NCI-H2227 (cell line): ENCODE measurements at regions not wholly inside any gene's neighbourhood (a gene's known extent, or its start where the extent isn't known, plus 50 kb on each side); places are given as distances from the start of the nearest gene placed in this dataset.

Experiments used
- DNase-seq: peaks from one replicate; lab custom pipeline; 2025; ENCODE audit not compliant: unreplicated experiment; lab: John Stamatoyannopoulos, UW

DNA sequence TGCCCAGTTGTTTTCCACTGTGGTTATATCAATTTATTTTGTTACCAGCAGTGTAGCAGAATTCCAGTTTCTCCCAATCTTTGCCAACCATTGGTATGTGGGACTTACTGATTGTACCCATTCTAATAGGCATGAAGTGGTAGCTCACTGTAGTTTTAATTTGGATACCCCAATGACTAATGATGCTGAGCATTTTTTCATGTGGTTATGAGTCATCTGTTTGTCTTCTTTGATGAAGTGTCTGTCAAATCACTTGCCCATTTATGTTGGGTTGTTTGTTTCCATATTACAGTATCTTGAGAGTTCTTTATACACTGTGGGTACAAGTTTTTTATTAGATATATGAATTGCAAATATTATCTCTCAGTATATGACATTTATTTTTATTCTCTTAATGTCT is 644.3 kb downstream of the NR2F2 start:
- DNase-seq: no peak

DNA sequence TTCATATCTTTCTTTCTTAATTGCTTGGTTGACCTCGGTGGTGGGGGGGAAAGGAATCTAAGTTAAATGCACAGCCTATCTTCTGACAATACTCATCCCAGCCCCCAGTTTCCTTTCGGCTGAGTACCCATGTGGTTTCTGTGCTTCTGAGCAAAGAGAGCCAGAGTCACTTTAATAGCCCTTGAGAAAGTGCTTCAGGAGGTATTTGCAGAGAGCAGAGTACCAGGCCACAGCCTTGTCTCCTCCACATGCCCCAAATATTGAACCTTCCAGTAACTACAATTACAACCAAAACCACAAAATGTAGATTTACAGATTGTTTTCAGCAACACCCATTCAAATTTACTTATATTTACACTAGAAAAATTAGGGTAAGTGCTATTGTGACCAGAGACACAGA is 647.4 kb downstream of the NR2F2 start:
- DNase-seq: no peak

DNA sequence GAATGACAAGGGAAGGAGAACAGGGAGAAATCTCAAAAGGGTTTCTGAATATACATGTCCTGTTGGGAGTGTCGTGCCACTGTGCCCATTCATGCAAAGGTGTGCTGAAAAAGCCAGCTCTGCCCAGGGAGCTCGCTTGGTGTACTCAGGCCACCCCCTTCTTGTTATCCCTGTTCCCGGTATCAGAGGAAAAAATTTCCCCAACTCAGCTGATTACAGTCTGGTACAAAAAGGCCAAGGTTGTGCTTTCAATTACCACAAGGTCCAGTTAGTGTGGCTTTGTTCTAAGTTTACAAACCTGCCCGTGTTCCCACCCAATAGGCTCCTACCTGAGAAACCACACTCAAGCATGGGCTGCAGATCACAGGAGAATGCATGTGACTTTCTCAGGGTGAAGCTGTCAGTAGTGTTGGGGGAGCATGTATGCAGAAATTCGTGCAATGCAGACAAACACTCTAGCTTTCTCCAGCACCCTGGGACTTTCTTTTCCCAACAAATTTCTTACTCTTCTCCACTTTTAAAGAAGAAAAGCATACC is 648.5 kb downstream of the NR2F2 start:
- no peak for DNase-seq

DNA sequence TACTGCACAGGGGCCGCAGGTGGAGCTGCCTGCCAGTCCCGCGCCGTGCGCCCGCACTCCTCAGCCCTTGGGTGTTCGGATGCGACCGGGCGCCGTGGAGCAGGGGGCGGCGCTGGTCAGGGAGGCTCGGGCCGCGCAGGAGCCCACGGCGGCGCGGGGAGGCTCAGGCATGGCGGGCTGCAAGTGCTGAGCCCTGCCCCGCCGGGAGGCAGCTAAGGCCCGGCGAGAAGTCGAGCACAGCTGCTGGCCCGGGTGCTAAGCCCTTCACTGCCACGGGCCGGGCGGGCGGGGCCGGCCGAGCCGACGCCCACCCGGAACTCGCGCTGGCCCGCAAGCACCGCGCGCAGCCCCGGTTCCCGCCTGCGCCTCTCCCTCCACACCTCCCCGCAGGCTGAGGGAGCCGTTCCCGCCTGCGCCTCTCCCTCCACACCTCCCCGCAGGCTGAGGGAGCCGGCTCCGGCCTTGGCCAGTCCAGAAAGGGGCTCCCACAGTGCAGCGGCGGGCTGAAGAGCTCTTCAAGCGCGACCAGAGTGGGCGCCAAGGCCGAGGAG is 653.7 kb downstream of the NR2F2 start:
- DNase-seq: peak; percentile 43

DNA sequence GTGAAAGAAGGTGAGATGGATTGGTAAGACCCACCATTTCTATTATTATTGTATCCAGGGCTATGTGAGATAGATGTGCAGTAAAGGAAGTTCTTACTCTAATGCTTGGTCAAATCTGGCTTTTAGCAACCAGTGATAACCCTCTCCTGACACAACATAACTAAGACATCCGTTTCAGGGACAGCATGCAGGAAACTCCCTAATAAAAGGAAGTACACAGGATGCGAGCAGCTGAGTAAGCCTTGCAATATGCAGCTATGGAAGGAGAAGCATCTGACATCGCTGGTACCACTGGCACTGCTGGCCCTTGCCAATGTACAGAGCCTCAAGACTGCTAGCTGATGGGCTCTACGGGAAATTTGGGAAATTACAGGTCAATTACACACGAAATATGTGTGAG is 662.3 kb downstream of the NR2F2 start:
- no peak for DNase-seq

DNA sequence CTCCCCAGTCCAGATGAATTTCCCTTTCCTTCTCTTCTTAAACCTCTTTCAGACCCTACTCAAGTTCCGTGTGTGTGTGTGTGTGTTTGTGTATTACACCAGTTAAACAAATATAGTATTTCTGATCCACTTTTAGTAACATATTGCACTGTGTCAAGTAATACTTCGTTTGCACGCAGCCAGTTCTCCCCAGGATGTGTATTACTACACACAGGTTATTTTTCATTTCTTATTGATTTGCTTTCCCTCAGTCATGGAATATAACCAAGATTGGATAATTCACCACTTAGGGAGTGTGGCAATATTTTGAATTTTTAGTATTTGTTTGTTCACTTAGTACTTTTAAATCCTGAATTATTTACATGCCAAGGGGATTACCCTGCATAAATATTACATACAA is 667.0 kb downstream of the NR2F2 start:
- no peak for DNase-seq

DNA sequence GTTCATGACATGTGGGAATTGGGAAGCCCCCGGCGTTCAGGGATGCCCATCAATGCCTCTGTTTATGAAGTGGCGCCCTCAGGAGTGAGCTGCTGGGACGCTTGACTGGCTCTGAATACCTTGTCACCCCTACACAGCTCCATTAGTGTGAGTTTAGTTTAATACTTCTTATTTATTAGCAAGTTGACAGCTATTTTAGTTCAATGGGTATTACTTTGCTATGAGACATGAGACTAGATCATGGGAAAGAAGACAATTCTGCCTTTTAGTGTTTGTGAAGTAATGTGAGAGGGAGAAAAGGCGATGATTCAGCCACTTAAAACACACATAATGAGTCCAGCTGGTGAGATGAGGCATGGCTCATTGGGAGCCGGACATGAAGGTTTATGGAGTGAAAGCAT is 678.5 kb downstream of the NR2F2 start:
- no peak for DNase-seq

DNA sequence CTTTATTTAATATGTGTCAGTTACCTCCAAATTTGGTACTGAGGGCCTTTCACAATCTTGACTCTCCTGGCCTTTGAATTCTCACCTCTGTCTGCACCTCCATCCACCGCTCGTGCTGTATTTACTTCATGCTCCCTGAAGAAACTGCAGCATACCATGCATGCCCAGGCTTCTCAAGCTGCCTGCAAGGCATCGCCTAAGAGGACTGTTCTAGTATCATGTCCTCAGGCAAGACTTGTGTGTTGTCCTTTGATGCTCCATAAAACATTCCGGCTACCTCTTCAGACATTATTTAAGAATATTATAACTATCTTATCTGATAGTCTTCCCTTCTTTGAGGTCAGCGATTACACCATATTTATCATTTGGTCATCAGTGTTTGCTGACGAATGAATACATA is 682.5 kb downstream of the NR2F2 start:
- no peak for DNase-seq

DNA sequence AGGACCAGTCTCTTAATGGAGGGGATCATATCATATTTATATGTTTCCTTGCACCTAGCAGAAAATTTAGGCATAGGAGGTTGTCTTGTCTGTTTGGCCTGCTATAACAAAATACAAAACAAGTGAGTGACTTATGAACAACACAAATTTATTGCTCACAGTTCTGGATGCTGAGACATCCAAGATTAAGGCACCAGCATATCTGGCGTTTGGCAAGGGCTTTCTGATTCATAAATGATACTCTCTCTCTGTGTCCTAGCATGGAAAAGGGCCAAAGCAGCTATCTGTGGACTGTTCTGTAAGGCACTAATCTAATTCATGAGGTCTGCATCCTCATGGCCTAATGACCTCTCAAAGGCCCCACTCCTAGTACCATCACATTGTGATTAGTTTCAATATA is 683.0 kb downstream of the NR2F2 start:
- DNase-seq: no peak

DNA sequence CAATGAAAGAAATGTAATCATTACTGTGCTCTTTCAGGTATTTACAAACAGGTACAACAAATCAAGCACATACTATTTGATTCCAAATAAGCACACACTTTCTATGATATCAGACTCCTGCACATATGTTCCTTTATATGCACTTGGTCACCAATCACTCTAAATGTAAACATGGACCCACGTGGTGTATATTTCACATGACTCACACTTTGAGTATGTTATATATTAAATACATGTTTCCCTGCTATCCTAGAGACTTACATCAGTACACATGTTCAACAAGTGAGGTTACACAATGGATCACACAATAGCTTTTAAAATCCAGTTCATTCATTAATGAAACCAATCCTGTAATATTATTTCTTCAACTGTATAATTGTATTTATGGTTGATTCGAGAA is 683.5 kb downstream of the NR2F2 start:
- DNase-seq: no peak

DNA sequence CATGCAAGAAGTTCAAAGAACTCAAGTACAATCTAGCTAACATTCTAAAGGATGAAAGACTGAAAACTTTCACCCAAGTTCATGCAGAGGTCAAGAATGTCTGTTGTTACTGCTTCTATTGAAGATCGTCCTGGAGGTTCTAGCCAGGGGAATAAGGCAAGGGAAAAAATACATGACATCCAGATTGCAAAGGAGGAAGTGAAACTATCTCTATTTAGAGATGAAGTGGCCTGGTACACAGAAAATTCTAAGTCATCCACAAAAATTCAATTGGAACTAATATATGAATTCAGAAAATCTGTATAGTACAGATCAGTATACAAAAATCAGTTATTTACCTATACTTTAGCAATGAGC is 693.0 kb downstream of the NR2F2 start:
- no peak for DNase-seq

DNA sequence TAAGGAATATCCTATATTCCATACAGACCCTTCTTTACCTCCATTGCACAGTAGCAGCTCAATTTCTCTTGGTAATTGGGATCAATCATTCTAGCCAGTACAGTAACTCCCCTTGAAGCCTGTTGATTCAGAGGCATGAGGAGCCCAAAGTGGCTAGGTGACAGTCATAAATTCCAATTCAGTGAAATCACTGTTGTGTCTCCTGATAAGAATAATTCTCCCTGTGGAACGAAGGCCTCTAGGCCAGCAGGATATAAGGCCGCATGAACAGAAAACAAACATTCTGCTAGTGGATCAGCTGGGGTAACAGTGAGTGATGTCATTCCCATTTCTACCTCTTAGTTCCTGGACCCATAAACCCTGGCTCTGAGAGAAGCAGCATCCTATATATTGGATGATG is 696.3 kb downstream of the NR2F2 start:
- DNase-seq: no peak

DNA sequence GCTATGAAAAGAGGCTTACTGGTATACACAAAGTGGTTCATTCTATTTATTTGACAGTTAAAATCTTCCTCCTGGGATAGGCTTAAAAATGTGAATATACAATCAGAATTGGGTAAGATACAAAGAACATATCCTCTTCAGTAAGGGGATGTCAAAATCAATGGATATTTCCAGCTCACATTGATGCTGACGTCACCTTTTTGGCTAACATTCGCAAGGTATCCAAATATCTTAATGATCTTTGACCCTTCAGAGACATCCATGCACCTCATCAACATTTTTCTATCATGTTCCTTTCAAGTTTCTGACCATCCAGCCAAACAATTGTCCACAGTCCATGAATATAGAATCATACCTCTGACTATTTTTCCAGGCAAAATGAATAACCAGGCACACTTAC is 697.3 kb downstream of the NR2F2 start:
- no peak for DNase-seq

DNA sequence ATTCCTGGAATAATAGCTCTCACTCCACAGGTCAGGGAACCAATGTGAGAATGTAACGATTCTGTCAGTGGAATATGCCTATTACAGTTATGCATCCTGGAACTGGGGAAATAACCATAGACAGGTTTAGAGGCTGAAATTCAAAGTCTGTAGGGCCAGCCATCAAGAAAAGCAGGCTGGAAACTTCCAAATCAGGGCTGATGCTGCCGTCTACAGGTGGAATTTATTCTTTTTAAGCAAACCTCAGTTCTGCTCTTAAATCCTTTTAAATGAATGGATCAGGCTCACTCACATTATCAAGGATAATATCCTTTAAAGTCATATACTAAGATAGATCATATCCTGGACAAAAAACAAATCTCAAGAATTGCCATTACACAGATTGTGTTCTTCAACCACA is 699.8 kb downstream of the NR2F2 start:
- no peak for DNase-seq

DNA sequence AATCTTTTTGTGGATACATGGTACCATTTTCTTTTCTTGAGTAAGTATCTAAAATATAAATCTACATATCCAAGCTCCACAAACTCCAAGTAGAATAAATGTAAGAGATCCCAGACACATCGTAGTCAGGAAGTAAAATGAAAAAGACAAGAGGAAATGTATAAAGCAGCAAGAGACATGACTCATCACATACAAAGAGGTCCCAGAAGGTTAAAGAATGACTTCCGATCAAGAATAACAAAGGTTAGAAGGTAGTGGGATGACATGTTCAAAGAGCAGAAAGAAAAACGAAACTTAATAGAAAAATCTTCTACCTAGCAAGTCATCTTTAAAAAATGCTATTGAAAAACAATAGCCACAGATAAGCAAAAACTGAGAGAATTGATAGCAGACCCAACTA is 705.8 kb downstream of the NR2F2 start:
- DNase-seq: no peak

DNA sequence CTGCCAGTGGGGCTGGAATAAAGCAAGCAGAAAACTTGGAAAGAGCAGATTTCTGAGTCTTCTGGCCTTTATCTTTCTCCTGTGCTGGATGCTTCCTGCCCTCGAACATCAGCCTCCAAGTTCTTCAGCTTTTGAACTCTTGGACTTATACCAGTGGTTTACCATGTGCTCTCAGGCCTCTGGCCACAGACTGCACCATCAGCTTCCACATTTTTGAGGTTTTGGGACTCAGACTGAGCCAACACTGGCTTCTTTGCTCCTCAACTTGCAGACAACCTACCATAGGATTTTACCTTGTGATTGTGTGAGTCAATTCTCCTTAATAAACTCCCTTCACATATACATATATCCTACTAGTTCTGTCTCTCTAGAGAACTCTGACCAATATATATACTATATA is 706.6 kb downstream of the NR2F2 start:
- no peak for DNase-seq

DNA sequence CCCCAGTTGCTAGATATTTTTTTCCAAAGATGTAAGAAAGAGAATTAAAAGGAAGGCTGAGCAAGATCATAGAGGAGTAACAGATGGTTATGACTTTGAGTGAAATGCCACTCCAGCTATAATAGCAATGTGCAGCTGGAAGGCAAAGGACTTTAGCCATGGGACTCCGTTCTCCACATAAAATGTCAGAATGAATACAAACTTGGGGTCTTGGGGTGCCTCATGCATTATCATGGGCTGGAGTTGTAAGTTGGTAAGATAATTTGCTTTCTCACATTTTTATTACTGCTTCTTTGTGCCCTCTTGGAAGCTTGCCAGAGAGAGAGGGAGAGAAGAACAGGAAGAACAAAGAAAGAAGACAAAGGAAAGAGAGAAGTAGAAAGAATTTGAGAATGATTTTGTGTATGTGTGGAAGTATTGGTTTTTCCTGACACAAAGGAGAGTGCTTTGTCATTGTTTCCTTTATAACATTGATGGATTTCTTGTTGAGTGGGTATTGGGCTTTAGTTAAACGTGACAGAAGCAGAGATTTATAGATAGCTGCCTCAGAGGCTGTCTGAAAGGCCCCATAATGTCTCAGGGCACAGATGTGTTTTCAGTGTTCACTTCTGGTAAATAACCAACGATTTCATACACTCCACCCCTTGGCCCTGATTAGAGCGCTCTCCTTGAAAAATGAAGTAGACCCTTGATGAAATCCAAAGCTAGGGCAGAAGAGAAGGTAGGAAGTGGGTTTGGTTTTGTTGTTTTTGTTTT is 715.3 kb downstream of the NR2F2 start:
- peak; percentile 75 for DNase-seq

DNA sequence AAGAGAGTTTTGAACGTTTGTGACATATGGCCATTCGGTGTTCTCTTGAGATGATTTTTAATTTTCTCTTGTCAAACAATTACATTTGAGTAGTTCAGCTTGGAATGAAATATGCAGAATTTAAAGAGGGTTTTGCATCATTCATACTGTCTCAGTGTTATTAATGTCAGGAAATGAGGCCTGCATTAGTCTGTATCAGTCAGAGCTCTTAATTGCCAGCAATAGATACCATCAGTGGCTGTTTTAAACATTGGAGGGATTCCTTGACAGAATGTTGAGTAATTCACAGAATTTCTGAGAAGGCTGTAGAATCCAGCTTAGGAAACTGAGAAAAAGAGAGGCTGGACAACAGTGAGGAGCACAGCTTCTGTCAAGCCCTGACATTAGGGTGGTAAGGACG is 722.0 kb downstream of the NR2F2 start:
- no peak for DNase-seq

DNA sequence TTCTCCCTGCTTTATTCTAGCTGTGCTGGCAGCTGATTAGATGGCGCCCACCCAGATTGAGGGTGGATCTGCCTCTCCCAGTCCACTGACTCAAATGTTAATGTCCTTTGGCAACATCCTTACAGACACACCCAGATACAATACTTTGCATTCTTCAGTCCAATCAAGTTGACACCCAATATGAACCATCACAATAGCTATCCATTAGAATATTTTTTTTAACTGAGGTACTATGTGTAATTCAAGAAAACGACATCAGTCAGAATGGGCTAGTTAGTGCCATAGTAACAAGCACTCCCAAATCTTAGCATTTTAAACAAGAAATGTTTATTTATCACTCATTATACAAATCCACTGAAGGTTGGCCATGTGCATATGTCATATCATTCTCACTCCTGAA is 723.1 kb downstream of the NR2F2 start:
- DNase-seq: no peak

DNA sequence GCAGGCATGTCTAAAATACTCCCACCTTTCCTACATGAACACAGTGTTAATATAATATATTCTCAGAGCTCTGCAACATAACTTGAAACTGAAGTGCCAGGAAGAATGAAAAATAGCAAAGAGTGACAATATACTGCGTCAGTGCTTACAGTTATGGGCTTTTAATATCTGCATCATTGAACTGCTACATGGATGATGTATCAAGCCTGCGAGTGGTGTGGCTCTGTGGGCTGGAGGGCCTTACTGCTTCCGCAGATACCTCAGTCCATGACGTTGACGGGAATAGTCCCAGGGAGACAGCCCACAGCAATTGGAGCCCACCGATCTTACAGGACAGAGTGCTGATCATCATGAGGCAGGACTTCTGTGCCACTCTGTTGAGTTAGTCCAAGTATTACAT is 727.0 kb downstream of the NR2F2 start:
- DNase-seq: no peak

DNA sequence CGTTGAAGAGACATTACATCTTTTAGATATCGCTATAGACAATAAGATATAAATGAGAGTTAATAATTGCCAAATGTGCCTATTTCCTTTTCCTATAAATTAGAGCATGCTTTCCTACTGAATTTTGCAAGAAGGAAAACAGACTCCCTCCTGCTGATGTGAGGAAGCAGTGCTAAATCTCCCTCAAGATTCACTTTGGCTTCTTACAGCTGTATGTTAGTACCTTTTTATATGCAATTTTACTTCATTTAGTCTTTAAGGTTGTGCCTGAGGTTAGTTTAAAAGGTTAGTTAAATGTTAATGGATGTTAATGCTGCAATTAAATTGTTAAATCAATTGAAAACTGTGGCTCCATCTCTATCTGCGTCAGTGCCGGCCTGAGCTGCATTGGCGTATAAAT is 728.8 kb downstream of the NR2F2 start:
- DNase-seq: no peak

DNA sequence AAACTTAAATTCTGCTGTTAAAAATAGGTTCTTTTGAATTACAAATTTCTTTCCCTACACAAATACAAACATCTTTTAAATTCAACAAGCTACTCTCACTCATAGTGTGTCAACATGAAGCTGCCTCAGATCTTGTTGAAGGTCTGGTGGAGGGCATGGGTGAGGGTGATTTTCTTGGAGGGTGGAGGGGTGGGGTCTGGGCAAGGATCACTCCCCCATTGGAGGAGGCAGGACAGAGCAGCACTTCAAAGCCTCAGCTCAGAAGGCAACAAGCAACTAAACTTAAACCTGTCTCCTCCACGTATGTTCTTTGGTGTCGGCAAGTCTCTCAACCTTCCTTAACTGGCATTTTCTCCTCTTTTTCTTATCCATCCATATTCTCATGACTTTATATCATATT is 730.9 kb downstream of the NR2F2 start:
- DNase-seq: no peak

DNA sequence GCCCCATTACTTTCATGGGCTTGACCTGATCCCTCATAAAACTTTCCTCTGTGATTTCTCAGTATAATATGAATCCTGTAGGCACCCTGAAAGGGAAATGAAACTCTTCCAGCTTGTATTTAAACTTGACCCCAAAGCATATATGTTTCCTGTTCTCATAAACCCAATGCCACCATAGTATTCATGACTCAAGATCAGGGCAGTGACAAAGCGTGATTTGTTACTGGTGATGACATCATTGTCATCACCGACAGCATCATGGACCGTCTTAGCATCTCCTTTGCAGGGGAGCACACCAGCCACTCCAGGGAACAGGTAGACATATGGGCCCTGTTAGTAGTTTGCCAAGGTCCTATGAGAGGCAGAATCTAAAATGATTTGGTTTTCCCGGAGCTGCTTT is 741.2 kb downstream of the NR2F2 start:
- DNase-seq: no peak
